HUES48 (cell line): ENCODE measurements at regions not wholly inside any gene's neighbourhood (a gene's known extent, or its start where the extent isn't known, plus 50 kb on each side); places are given as distances from the start of the nearest gene placed in this dataset.
"Not testable (repeated sequence)": the region's sequence is repeated elsewhere in the genome, so short reads cannot be mapped to it uniquely, and the experiment has no call there.

ENCODE experiments used
- H3K27ac ChIP-seq: one replicate; pipeline ENCODE4 v1.7.0; 2013; ENCODE audit warnings: low read depth, low read length, inconsistent platforms
- H3K27me3 ChIP-seq: 2 replicates; pipeline ENCODE4 v1.6.1; 2013; ENCODE audit warnings: mild to moderate bottlenecking, low read length; ENCODE audit not compliant: control insufficient read depth, insufficient read depth
- H3K36me3 ChIP-seq: 2 replicates; pipeline ENCODE4 v1.6.1; 2013; ENCODE audit warnings: low read length; ENCODE audit not compliant: control insufficient read depth, insufficient read depth
- H3K4me1 ChIP-seq: 2 replicates; pipeline ENCODE4 v1.6.1; 2013; ENCODE audit warnings: mild to moderate bottlenecking, low read length; ENCODE audit not compliant: control insufficient read depth, insufficient read depth
- H3K4me3 ChIP-seq: 2 replicates; pipeline ENCODE4 v1.5.1; 2013; ENCODE audit warnings: mild to moderate bottlenecking, low read depth, low read length
- H3K9ac ChIP-seq: 2 replicates; pipeline ENCODE4 v1.6.1; 2013; ENCODE audit warnings: mild to moderate bottlenecking, low read depth, low read length, moderate library complexity
- H3K9me3 ChIP-seq: 2 replicates; pipeline ENCODE4 v1.6.1; 2013; ENCODE audit warnings: low read length; ENCODE audit not compliant: control insufficient read depth, insufficient read depth

DNA sequence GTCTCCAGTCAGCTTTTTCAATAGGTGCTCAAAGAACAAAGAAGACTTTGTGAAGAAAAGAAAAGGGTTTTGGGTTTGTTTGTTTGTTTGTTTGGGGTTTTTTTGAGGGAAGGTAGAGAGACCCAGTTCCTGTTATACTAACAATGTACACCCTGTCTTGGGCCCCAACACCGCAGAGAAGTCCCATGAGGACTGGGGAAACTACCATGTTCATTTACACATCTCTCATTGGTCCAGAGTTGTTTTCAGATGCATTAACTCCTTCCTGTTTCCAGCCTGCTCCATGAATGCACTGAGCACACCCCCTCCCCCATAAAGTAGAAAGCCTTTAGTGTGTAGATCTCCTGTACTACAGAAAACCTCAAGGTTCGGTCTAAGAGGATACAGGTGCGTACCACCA is 51.1 kb upstream of the SLC8A3 start:
- H3K4me3 ChIP-seq = no peak overlapping the region
- H3K36me3 ChIP-seq = no peaks in the 10 kb centered on the region
- H3K27me3 ChIP-seq = peaks cover 18% of the 10 kb centered on the region
- H3K27ac ChIP-seq = no peak overlapping the region
- no peaks in the 10 kb centered on the region for H3K9me3 ChIP-seq
- no peak overlapping the region for H3K9ac ChIP-seq
- H3K4me1 ChIP-seq = peaks cover 10% of the 10 kb centered on the region

DNA sequence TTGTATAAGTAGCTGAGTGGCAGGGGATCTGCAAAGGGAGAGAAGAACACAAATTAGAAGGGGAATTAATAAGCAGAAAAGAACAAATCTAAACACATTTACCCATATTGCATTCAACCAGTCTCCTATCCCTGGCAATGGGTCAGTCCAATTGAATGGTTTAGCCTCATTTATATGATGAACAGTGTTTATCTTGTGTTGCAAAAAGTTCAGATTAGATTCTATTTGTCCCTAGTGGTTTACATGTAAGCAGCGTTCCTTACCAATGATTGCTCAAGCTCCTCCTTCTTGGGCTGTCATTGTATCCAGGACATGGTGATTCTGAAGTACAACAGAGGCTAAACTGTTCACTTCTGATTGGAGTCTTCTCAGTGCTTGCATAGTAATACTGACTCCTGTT is 49.9 kb upstream of the SLC8A3 start:
- not testable (repeated sequence) for H3K4me1 ChIP-seq, H3K27ac ChIP-seq, H3K9me3 ChIP-seq, H3K4me3 ChIP-seq, H3K9ac ChIP-seq, H3K36me3 ChIP-seq
- H3K27me3 ChIP-seq = peaks cover 18% of the 10 kb centered on the region
